RWPE2 (cell line): ENCODE measurements at regions not wholly inside any gene's neighbourhood (a gene's known extent, or its start where the extent isn't known, plus 50 kb on each side); places are given as distances from the start of the nearest gene placed in this dataset.

Experiments used
- ATAC-seq: fragments of 200-7000 bp; cut with Tn5 transposase; 3 replicates; pipeline ENCODE4 v1.9.1; 2021; ENCODE audit warnings: low read depth
- DNase-seq: peaks from one replicate; pipeline ENCODE4 v3.0.0-alpha.2; 2020; ENCODE audit warnings: low spot score
- H3K27ac ChIP-seq: fragments of 450-650 bp; 2 replicates; pipeline ENCODE4 v1.5.1; 2017; ENCODE audit warnings: mild to moderate bottlenecking; ENCODE audit not compliant: poor library complexity, severe bottlenecking
- H3K27me3 ChIP-seq: fragments of 250-450 bp; sonication (Bioruptor Pico); 2 replicates; pipeline ENCODE4 v1.5.1; 2021; ENCODE audit warnings: mild to moderate bottlenecking, moderate library complexity; ENCODE audit not compliant: insufficient read depth, poor library complexity, severe bottlenecking
- H3K36me3 ChIP-seq: fragments of 250-450 bp; sonication (Bioruptor Pico); 2 replicates; pipeline ENCODE4 v1.5.1; 2020; ENCODE audit warnings: low read depth, mild to moderate bottlenecking, moderate library complexity
- H3K4me1 ChIP-seq: fragments of 250-450 bp; sonication (Bioruptor Pico); 2 replicates; pipeline ENCODE4 v1.5.1; 2021; ENCODE audit warnings: mild to moderate bottlenecking, moderate library complexity; ENCODE audit not compliant: insufficient read depth, poor library complexity, severe bottlenecking
- H3K4me3 ChIP-seq: fragments of 250-450 bp; sonication (Bioruptor Pico); 2 replicates; pipeline ENCODE4 v1.5.1; 2021; ENCODE audit warnings: mild to moderate bottlenecking, moderate library complexity; ENCODE audit not compliant: severe bottlenecking
- H3K9me3 ChIP-seq: fragments of 250-450 bp; sonication (Bioruptor Pico); 2 replicates; pipeline ENCODE4 v1.5.1; 2021; ENCODE audit warnings: mild to moderate bottlenecking, moderate library complexity; ENCODE audit not compliant: severe bottlenecking
- TF ChIP-seq, protein P1 (sequence below): fragments of 450-650 bp; IDR thresholded peaks from one replicate; pipeline ENCODE4 v1.5.1; 2017; ENCODE audit warnings: mild to moderate bottlenecking, moderate library complexity; ENCODE audit not compliant: poor library complexity, severe bottlenecking

DNA sequence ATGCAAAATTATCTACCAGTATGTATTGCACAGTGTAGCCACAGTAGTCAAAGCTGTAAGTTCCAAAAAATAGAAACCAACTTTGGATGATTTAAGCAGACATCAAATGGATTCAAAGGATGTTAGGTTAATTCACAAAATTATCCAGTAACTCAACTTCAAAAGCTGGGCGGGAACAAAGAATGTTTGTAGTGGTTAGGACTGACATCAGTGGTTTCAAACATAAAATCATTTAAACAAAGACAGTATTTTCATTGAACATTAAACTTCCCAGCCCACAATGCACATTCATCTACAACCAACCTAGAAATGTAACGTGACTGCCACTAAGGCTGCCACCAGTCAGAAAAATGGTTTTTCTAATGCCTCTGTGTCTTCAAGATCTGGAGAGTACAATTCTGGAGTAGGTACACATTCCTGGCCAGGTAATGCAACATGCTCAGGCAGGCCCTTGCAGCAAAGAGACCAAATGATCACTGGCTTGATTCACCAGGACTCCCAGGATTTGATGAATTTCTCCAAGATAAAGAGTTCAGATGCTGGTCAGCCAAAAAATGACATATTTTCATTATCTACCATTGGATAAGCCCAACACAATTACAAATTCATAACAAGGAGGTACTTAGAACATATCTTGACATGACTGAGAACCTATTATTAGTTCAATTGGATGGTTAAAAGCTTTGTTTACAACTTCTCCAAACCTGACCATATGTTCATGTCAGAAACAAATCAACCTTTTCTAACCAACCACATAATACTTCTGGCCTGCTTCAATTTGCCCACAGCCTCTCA, 189.8 kb upstream of the CNTN4 start:
- Histone ChIP-seq H3K27ac (no peak overlapping the region), H3K4me3 (no peak overlapping the region), H3K27me3 (no peaks in the 10 kb centered on the region), H3K4me1 (no peaks in the 10 kb centered on the region), H3K9me3 (peaks cover 2% of the 10 kb centered on the region), H3K36me3 (no peaks in the 10 kb centered on the region)
- DNase-seq (no peak), ATAC-seq (no peak)
- TF ChIP-seq, protein P1, sequence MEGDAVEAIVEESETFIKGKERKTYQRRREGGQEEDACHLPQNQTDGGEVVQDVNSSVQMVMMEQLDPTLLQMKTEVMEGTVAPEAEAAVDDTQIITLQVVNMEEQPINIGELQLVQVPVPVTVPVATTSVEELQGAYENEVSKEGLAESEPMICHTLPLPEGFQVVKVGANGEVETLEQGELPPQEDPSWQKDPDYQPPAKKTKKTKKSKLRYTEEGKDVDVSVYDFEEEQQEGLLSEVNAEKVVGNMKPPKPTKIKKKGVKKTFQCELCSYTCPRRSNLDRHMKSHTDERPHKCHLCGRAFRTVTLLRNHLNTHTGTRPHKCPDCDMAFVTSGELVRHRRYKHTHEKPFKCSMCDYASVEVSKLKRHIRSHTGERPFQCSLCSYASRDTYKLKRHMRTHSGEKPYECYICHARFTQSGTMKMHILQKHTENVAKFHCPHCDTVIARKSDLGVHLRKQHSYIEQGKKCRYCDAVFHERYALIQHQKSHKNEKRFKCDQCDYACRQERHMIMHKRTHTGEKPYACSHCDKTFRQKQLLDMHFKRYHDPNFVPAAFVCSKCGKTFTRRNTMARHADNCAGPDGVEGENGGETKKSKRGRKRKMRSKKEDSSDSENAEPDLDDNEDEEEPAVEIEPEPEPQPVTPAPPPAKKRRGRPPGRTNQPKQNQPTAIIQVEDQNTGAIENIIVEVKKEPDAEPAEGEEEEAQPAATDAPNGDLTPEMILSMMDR: no peak

DNA sequence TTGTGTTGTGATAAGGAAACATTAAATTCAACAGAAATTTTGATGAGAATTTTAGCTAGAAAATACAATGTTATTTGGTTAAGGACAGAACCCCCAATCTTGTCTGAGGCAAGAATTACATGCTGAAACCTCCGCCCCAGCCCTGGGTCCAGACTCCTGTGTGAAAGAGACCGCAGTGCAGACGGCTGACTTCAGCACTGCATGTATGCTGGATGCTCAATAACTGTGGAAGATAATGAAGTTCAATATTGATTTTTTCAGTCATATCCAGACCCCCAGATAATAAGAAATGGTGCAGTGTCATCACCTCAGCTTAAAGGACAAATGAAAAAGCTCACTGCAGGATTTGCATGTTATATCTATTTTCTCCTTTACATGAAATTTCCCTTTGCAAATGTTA, 188.3 kb upstream of the CNTN4 start:
- peaks cover 2% of the 10 kb centered on the region for H3K9me3 ChIP-seq
- ATAC-seq (no peak), DNase-seq (no peak)
- TF ChIP-seq, protein P1: no peak
- H3K4me1 ChIP-seq: no peaks in the 10 kb centered on the region
- no peaks in the 10 kb centered on the region for H3K36me3 ChIP-seq
- no peak overlapping the region for H3K27ac ChIP-seq
- no peaks in the 10 kb centered on the region for H3K27me3 ChIP-seq
- H3K4me3 ChIP-seq: no peak overlapping the region

DNA sequence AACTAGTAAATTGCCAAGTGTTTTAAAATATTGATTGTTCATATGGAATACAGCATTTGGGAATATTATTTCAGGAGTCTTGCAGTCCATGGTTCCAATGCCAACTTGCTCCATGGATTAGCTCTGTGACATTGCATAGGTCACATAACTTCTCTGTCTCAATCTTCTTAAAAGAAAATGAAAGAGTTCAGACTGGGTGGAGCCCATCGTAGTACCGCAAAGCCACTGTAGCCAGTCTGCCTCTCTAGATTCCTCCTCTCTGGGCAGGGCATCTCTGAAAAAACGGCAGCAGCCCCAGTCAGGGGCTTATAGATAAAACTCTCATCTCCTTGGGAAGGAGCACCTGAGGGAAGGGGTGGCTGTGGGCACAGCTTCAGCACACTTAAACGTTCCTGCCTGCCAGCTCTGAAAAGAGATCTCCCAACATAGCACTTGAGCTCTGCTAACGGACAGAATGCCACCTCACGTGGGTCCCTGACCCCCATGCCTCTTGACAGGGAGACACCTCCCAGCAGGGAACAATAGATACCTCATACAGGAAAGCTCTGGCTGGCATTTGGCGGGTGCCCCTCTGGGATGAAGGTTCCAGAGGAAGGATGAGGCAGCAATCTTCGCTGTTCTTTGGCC, 168.8 kb upstream of the CNTN4 start:
- DNase-seq (no peak), ATAC-seq (no peak)
- TF ChIP-seq, protein P1: no peak
- H3K4me1 ChIP-seq: no peaks in the 10 kb centered on the region
- no peak overlapping the region for H3K27ac ChIP-seq
- H3K36me3 ChIP-seq: no peaks in the 10 kb centered on the region
- H3K4me3 ChIP-seq: no peak overlapping the region
- peaks cover 6% of the 10 kb centered on the region for H3K9me3 ChIP-seq
- no peaks in the 10 kb centered on the region for H3K27me3 ChIP-seq

DNA sequence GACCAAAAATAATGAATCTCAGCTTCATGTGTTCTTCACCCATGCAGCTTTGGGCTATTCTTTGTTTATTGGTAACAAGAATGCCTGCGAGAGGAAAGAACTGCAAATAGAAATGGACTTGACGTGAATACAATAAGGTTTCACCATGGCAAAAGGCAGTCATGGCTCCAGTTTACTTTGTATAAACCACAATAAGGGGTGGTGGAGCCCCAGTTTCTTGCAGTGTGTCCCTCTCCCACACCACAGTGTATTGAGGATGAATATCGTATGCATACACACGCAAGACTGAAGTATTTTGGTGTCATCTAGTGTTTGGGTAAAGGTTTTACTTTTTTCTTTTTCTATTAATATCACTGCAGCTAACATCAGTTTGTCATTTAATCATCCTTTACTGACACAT, 159.7 kb upstream of the CNTN4 start:
- no peaks in the 10 kb centered on the region for H3K4me1 ChIP-seq
- no peak overlapping the region for H3K4me3 ChIP-seq
- no peak for ATAC-seq
- no peaks in the 10 kb centered on the region for H3K36me3 ChIP-seq
- H3K27me3 ChIP-seq: no peaks in the 10 kb centered on the region
- no peak overlapping the region for H3K27ac ChIP-seq
- no peaks in the 10 kb centered on the region for H3K9me3 ChIP-seq
- no peak for DNase-seq
- TF ChIP-seq, protein P1: no peak

DNA sequence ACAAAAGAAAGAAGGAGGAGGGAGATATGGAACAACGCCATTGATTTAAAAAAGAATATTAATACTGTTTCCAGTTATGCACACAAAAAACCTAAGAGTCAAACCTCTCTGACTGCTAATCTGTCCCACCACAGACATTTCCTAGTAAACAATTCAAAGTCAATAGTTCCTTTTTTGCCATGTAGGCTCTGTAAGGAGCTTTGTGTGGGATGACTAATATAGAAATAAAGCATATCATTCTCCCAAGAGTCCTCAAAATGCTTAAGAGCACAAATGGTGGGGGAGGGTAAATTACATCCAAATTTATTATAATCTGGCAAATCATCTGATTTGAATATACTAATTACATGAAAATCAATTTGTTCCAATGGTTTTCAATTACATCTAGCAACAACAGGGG, 155.9 kb upstream of the CNTN4 start:
- ATAC-seq: no peak
- DNase-seq: no peak
- Histone ChIP-seq H3K9me3 (no peaks in the 10 kb centered on the region), H3K36me3 (no peaks in the 10 kb centered on the region), H3K4me1 (no peaks in the 10 kb centered on the region), H3K4me3 (no peak overlapping the region), H3K27me3 (no peaks in the 10 kb centered on the region), H3K27ac (no peak overlapping the region)
- TF ChIP-seq, protein P1: no peak
